ENCODE measurements at regions not wholly inside any gene's neighbourhood (a gene's known extent, or its start where the extent isn't known, plus 50 kb on each side); places are given as distances from the start of the nearest gene placed in this dataset.
"Not testable (repeated sequence)": the region's sequence is repeated elsewhere in the genome, so short reads cannot be mapped to it uniquely, and the experiment has no call there.

- no peak for DNase-seq
Observed at GRCh38 chr11:36736103-36736502, 138.1 kb upstream of the RAG2 start.

GRCh38 chr11:36733721-36734120, 135.7 kb upstream of the RAG2 start:
- DNase-seq: not testable (repeated sequence)

- DNase-seq: no peak
Observed at GRCh38 chr11:36730761-36731160, 132.7 kb upstream of the RAG2 start.

- DNase-seq: no peak
Observed at GRCh38 chr11:36729825-36730224, 131.8 kb upstream of the RAG2 start.

GRCh38 chr11:36726420-36726819, 128.4 kb upstream of the RAG2 start:
- DNase-seq: no peak

GRCh38 chr11:36724742-36725385, 126.8 kb upstream of the RAG2 start:
- no peak for DNase-seq

- no peak for DNase-seq
Observed at GRCh38 chr11:36722421-36722820, 124.4 kb upstream of the RAG2 start.

- DNase-seq: no peak
Observed at GRCh38 chr11:36719358-36720107, 121.5 kb upstream of the RAG2 start.

- DNase-seq: no peak
Observed at GRCh38 chr11:36718451-36718850, 120.4 kb upstream of the RAG2 start.

GRCh38 chr11:36713715-36714114, 115.7 kb upstream of the RAG2 start:
- no peak for DNase-seq

- DNase-seq: no peak
Observed at GRCh38 chr11:36711104-36711825, 113.2 kb upstream of the RAG2 start.
